ENCODE measurements at regions not wholly inside any gene's neighbourhood (a gene's known extent, or its start where the extent isn't known, plus 50 kb on each side); places are given as distances from the start of the nearest gene placed in this dataset.

DNA sequence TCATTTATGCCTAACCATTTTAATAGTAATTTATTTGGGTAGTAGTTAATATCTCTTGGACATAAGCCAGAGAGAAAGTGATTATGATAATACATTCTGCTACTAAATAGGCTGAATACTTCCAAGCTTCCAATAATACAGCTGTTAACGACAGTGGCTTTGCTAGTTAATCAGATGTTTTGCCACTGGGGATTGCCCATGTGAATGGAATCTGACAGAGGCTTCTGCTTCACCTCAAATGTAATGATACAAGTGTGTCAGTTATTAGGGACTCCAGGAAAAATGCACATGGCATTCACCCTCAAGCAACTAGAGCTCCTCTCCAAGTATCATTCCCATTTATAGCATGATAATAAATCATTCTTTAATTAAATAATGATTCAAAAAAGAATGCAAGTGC, 185.0 kb upstream of the TMEFF2 start:
- DNase-seq = no peak

DNA sequence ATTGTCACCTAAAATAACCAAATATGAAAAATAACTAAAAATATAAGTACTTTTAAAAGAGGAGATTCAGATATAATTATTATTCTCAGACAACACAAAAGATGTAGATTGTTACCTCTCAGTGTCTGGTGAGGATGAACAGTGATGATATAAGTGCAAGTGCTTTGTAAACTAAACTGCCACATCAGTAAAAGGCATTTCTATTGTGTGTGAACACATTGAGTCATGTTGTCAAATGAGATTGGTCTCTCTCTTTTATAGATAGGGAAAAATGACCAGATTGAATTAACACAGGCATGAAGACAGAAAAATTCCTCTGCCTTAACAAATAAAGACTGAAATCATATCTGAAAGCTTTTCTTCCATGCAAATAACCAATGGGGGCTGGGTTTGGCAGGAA, 182.4 kb upstream of the TMEFF2 start:
- DNase-seq = no peak

DNA sequence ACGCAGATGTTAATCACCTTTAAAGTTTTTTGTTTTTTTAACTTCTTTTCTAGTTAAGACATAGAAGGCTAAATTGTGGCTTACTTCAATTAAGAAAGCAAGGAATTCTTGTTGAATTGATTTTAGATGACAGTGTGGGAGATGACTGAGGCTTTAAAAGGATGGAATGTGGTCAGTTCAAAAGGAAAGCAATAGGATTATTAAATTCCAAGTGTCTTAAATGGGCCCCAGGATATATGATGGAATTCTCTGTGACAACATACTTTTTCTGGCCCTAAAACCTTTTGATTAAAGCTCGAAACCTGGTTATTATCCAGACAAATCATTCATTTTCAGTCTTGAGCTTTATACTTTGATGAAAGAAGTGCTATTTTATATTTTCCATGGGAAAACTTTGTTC, 179.0 kb upstream of the TMEFF2 start:
- no peak for DNase-seq

DNA sequence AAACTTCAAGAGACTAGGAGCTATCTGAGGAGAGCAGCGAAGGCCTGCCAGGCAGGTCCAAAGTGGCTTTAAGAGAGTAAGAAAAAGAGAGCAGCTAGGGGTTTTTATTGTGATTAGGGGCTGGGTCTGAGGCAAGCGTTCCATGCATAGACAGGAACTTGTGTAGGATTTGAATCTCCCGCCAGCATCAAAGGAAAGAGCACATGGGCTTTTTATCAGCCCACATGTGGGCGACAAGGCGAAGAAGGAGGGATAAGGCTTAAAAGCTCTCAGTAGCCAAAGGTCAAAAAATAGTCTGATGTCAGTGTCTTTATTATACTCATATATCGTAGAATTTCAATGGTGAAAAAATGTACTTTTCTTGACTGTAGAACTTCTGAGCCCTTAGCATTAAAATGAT, 178.5 kb upstream of the TMEFF2 start:
- DNase-seq = no peak

DNA sequence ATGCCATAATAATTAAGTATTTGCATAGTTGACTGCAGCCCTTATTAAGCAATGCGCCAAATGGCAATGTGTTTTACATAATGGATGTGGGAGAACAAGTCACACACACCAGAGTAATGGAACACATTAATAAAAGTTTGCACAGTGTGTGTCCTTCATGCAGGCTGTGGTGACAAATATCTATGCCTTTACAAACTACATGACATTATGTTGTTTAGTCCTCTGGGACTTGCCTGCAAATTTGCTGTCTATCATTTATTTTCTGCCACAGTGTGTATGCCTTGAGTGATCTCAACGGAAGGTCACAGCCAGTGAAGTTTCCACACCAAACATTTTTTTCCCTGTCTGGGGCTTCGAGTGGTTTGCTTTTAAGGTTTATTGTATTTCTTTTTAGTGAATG, 175.2 kb upstream of the TMEFF2 start:
- DNase-seq = no peak

DNA sequence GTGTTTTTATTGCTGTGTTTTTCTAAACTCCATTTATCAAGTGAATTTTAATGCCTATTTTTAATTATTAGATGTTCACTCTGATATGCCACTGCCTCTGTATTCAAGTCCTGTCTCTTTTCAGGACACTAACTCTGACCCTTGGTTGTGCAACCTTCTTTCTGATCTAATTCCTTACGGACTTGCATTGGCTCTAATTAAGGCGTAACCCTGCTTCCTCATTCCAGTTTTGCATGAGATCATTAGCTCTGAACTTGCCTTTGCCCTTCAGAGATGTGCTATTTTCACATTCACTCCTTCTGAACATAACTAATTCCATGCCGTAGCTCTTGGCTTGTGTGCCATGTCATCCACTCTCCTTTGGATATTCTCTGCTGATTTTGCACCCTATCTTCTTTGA, 162.5 kb upstream of the TMEFF2 start:
- DNase-seq = no peak

DNA sequence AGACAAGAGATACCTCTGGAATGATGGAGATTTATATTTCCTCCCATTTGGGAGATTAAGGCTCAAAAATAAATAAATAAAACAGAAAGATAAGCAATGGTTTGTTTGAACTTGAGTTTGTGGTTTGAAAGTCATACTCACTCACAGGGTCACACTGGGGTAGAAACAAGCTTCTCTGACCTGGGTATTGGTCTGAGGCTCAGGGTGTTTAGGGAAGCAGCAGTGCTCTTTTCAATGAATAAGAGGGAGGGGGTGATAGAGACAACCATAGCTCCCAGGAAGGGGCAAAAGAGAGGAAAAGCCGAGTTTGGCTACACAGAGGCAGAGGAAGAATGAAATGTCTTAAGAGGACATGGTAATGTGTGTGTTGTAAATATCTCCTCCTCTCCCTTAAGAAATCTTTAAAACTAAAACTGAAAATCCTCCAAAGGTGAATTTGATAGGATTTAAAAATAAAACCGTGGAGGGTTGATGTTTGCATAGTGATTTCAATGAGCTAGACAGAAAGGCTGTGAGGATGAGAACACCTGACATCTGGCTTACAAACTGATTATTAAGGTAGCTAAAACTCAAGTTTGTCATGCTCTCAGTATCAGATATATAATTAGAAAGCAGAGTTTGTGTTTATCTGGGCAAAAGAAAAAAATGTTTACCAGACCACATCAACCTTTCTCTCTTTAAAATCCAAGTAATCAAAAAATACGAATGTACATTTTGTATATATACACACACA, 159.9 kb upstream of the TMEFF2 start:
- no peak for DNase-seq

DNA sequence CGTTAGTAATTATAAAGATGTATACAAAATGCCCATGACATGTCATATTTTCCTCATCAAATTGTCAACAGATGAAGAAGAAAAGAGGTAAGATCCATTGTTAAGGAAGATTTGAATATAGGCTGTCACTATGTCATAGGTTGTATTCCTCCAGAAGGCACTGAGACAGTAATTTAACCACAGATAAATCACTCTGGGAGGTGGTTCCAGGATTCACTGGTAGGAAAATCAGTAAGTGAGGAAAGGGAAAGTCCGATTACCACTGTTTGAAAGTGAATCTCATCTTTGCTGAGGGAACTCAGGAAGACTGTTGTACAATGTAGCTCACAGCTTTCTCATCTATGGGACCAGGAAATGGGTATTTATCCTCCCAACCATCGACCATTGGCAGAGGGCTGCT, 152.8 kb upstream of the TMEFF2 start:
- no peak for DNase-seq

DNA sequence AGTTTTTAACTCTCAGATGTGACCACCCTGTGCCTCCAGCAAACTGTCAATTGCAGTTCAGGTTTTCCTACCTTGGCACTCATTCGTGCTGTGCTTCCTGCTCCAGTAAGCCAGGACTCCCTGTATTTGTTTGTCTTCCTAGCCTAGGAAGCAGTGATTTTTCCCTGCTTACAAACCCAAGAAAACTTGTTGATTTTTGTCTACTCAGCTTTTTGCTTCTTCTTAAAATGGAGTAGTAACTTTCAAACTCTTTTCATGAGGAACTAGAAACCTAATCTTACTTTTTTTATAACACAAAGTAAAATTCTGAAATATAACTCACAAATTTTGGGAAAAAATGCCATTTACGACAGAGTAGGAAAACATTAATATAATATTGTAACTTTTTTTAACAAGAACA, 150.6 kb upstream of the TMEFF2 start:
- DNase-seq = no peak

DNA sequence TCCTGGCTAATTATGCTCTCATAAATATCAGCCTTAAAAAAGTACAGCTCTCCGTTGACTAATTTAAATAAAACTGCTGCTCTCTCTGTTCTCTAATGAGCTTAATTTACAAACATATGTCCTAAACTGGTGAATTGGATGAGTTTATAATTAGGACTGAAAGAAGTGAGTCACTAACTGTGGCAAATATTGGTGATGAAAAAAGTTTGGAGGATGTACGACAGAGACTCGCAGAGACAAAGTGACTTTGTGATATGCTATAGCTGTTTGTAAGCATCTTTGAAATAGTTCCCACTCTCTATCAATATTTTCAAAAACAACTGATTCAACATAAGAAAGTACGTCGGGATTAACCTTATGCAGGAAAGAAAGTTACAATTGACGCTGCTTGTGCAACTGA, 138.9 kb upstream of the TMEFF2 start:
- no peak for DNase-seq

DNA sequence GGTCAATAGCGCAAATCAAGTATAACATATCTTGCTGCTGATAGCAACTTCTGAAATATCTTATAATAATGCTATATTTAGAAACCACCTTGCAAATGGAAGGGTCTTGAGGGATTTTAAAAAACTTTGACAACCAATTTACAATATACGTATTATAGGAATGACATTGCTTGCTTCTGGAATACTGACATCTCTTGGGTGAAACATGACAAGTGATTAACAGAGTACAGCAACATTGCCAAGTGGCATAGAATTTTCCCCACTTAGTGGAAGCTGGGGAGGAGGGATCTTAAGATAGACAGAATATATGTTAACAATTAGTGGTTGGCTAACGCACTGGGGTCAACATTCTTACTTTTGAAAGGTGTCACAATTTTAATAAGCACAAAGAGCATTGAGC, 133.6 kb upstream of the TMEFF2 start:
- DNase-seq = no peak

DNA sequence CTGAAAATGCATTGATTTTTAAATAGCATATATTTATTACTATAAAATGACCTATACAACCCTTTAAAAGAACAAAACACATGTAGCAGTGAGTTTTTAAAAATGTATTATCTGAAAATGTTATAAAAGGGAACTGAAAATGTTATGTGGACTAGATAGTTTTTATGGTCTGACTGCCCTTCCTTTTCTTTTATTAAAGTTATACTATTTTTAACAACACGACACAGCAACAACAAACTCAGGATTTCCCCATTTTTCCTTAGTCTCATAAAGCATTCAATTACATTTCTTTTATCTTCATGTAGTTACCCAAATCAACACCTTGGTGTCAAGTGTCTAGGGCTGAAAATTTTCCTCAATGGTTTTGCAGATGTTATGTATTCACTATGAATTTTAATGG, 132.8 kb upstream of the TMEFF2 start:
- no peak for DNase-seq

DNA sequence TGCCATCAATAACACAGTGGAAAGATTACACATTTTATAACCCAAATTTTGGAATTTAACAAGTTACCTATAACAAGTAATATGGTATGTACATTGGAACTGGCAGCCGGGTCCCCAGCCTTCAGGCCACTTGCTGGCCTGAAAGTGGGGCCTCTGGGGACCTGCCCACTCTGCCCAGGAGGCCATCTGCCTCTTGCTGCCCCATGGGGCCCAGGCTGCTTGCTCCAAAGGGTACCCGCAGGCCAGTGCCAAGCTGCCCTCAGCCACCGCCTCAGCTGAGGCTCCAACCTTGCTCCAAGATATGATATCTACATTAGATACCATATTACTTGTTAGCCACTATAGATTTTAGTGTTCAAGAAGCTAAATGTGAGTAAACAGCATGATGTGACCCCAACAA, 120.8 kb upstream of the TMEFF2 start:
- no peak for DNase-seq

DNA sequence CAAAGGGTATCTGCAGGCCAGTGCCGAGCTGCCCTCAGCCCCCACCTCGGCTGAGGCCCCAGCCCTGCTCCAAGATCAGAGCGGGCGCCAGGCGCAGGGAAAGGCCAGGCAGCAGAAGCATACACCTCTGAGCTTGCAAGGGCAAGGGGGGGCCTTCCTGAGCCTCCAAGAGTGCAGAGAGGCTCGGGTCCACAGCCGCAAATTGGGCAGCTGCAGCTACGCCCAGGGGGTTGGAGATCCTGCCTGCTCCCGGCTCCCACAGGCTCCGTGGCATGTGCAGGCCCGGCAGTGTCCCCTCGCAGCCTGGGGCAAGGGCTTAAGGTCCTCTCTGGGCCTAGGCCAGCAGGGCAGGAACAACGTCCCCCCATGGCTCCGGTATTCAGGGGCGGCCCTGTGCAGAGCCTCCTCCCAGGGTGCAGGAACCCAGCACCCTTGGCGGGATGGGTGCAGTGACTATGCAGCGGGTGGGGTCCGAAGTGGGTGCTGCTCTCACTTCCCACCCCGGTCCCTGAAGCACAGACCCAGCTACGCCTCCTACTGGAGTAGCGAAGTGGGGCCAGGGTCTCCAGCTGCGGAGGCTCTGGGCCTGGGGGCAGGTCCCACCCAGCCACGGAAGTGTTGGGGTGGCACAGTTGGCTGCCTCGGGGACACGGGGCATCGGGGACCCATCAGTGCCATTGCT, 120.2 kb upstream of the TMEFF2 start:
- DNase-seq = no peak

DNA sequence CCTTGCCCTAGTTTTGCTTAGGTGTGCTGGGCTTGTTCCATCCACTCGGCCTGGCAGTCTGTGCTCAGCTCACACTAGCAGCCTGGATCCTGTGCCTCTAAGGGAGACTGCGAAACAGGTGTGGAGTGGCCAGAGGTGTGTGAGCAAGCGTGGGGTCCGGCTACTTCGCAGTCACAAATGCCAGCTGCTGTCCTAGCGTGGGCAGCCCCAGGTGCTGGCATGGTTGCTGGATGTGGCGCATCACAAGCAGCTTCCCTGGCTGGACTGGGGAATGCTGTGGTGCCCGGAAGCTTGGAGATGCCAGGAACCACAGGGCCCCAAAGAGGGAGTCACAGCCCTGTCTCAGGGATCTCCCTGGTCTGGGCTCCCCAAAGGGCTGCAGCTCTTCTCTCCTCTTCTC, 119.0 kb upstream of the TMEFF2 start:
- DNase-seq = no peak

DNA sequence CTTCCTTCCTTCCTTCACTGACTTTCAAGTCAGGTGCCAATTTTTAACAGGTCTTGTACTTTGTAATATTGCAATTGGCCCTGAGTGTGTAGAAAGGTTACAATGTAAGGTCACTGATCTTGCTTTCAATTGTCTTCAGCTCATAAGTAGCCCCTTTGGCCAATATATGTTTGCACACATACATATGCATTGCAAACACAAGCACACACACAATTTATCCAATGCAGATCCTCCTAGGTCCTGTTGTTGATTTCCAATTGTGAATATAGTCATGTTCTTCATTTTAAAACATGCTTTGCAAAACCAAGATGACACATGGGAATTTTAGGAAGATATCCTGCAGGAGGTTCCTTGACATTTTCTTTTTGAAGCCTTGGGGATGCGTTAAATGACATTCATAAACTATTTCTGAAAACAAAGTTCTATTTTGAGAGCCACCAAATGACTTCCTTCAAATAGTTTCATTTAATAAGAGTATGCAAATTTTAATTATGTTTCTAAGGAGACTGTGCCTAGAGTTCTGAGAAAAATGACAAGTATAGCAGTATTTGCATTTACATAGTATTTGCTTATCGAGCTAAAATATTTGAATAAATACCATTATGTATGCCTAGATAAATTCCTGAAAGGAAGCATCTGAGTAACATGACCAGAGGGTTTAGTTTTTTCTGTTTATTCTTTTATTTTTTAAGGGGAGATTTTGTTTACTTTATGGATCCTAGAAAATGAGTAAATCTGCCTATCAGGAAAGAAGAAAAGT, 117.1 kb upstream of the TMEFF2 start:
- no peak for DNase-seq

DNA sequence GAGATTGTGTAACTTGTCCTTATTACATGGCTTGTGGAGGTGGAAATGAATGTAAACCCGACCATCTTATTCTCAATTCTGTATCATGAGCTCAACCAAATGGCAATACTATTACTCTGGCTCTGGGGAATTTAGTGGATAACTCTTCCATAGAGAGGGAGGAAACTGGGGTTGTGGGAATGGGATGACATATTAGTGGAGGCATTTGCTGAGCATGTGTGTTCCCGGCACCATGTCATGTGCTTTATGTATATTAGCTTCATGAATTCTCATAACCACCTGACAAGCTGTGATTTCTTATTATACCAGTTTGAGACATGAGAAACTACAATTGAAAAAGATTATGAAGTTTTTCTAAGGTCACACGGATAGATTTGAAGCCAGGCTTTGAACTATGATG, 112.8 kb upstream of the TMEFF2 start:
- DNase-seq = no peak

DNA sequence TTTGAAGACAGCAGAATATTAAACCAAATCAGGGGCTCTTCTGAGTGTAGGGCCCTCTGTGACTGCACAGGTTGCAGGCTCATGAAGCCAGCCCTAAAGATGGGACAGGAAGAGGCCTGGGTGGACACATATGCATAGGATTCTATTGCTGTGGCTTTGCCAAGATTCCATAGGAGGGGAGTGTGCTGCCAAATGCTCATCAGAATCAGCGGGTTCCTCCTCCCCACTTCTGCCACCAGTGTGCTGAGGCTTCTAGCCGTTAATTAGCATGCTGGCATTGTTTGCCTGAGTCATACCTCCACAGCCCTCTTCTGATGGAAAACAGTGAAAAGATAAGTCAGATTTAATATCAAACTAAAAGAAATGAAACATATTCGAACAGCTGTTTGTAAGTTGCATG, 103.9 kb upstream of the TMEFF2 start:
- DNase-seq = no peak

DNA sequence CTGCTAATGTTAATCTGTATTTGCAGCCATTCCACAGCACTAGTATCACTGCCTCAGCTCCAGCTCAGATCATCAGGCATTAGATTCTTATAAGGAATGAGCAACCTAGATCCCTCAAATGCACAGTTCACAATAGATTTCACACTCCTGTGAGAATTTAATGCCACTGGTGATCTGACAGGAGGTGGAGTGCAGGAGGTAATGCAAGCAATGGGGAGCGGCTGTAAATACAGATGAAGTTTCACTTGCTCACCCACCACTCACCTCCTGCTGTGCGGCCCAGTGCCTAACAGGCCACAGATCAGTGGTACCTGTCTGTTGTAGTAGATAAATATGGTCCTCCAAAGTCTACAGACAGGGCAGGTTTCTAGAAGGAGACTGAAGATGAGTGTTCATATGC, 97.7 kb upstream of the TMEFF2 start:
- no peak for DNase-seq

DNA sequence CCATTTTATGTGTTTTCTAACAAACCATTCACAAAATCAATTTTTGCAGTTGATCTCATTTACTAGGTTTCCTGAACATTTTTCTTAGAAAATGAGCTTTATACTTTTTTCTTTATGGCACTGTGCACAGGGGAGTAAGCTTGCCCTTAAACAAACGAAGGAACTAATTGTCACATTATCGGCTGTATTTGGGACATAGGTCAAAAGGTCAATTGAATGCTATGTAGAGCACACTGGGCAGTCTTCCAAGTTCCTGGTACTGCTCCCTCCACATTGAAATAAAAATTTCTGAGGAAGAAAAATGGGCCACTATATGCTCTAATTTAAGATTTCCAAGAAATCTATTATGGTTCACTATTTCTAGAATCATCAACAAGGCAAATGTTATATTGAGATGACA, 93.6 kb upstream of the TMEFF2 start:
- peak; percentile 51 for DNase-seq

DNA sequence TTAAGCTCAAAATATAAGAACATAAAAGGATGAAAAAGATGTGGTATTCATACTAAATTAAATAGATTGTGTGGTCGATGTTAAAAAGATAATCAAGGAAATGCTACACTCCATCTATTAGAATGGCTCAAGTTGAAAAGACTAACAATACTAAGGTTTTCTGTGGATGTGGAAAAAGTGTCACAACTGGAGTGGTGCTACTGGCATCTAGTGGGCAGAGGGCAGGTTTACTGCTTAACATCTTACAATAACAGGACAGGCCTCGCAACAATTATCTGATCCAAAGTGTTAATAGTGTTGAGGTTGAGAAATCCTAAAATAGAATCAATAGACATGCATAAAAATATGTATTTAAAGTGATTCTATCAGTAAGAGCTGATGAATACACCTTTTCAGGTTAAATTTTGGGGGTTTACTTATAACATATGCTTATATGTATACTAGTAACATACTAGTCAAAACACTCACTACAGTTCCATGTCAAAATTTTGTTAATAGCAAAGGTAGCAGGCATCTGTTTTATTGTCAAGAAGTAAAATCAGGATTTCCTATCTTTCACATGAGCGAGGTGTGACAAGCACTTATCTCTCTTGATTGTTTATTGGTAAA, 91.5 kb upstream of the TMEFF2 start:
- peak; percentile 45 for DNase-seq

DNA sequence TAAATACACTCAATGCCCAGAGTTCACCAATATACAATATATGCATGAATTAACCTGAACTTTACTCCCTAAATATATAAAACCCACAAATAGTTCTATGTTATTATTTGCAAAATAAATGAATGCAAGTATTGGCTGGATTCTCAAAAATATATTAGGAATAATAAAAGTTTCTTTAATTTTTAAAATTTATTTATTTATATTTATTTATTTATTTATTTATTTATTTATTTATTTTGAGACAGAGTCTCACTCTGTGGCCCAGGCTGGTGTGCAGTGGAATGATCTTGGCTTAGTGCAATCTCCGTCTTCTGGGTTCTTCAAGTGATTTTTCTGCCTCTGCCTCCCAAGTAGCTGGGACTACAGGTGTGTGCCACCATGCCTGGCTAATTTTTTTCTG, 88.7 kb upstream of the TMEFF2 start:
- no peak for DNase-seq

DNA sequence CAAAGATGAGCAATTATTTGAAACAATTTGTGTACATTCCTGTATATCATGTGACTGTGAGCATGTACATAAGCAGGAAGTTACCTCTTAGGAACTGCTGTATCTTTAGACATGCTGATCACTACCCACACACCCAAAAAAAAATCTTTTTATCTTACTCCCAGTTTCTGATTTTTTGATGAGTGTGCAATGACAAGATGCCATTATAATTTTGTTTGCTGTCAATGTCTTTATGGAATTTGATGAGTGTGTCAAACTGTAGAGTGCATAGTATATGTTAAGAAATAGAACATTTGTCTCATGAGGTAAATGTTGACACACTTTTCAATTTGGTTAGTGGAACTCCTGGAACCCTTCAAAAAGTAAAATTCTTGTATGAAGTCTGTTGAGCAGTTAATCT, 84.0 kb upstream of the TMEFF2 start:
- DNase-seq = no peak

All from NCI-H146 (cell line).